ENCODE measurements at regions not wholly inside any gene's neighbourhood (a gene's known extent, or its start where the extent isn't known, plus 50 kb on each side); places are given as distances from the start of the nearest gene placed in this dataset.

DNA sequence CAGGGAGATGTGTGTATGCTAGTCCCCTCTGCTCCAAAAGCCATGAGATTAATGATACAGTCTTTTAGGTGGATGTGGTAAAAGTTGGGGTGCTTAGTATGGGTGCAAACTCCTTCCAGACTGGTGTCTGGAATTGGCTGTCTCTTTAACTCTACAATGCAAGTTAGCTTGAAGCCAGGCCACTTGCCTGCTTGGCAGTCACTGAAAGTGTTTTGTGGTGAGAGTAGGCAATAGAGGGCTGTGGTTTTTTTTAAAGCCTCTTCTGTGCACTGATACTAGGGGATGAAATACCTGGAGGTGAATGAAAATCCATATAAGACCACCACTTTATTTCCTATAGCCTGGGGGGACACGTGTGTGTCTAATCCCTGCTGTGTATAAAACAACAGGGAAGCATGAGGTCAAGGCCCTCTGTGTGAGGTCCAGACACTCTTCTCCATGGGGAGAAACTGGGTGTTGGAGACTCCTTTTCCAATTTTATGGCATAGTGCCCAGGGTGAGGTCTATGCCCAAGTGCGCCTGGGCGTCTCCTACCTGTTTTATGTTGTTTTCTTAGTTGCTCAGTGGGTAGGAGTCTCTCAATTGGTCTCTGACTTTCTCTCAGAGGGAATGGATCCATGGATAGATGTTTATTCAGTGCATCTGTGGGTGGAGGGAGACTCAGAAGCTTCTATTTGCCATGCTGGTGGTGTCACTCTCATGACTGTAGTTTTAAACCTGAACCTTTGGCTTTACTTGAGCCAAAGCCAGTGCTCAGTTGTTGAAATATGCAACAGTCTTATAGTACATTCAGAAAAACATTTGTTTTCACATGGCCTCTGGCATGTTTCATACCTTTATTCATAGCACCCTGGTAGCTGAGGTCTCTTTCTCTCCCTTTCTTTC, 327.8 kb upstream of the ATP11B start:
- no peak for TF ChIP-seq CTCF (IDR thresholded peaks at IDR 0.05; ENCODE audit: low read depth, low read length)

DNA sequence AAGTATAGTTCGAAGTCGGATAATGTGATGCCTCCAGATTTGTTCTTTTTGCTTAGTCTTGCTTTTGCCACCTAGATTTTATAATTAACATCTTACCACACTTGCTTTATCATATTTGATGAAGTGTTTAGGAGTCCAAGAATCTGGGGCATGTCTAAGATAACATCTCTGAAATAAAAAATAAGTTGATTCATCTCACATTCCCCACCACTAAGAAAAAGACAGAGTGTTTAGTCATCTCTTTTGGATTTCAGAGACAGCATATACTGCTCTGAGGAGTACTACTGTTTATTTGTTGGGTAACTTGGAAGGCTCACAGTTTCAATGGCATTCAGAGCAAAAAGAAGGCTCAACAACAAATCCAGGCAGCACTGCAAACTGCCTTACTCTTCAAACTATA, 324.2 kb upstream of the ATP11B start:
- Histone ChIP-seq H3K9me3 (ENCODE audit: control insufficient read depth, insufficient read depth, low read length) (peaks cover 13% of the 10 kb centered on the region), H3K27ac (ENCODE audit: low read depth, low read length) (no peak overlapping the region), H3K27me3 (ENCODE audit: control insufficient read depth, insufficient read depth, low read length) (no peaks in the 10 kb centered on the region), H3K4me3 (ENCODE audit: low read depth, low read length) (no peak overlapping the region)
- CTCF ChIA-PET, result no interaction called here
- POLR2A ChIA-PET, result no interaction called here
- no peak for TF ChIP-seq CTCF (IDR thresholded peaks at IDR 0.05; ENCODE audit: low read depth, low read length)
- no peak for DNase-seq (ENCODE audit: low read depth, low spot score)

More for the DNA sequence above, 327.8 kb upstream of the ATP11B start:
- CTCF ChIA-PET, result no interaction called here
- DNase-seq (ENCODE audit: low read depth, low spot score), result no peak
- Histone ChIP-seq H3K9me3 (ENCODE audit: control insufficient read depth, insufficient read depth, low read length) (peaks cover 19% of the 10 kb centered on the region), H3K27ac (ENCODE audit: low read depth, low read length) (no peak overlapping the region), H3K4me3 (ENCODE audit: low read depth, low read length) (no peak overlapping the region), H3K27me3 (ENCODE audit: control insufficient read depth, insufficient read depth, low read length) (no peaks in the 10 kb centered on the region)
- POLR2A ChIA-PET, result no interaction called here

GRCh38 chr3:182470187-182470586, 323.1 kb upstream of the ATP11B start:
- H3K27ac ChIP-seq (ENCODE audit: low read depth, low read length), result no peak overlapping the region
- ChIA-PET POLR2A (no interaction called here), CTCF (no interaction called here)
- TF ChIP-seq CTCF (IDR thresholded peaks at IDR 0.05; ENCODE audit: low read depth, low read length), result no peak
- H3K27me3 ChIP-seq (ENCODE audit: control insufficient read depth, insufficient read depth, low read length), result no peaks in the 10 kb centered on the region
- DNase-seq (ENCODE audit: low read depth, low spot score), result no peak
- no peak overlapping the region for H3K4me3 ChIP-seq (ENCODE audit: low read depth, low read length)
- H3K9me3 ChIP-seq (ENCODE audit: control insufficient read depth, insufficient read depth, low read length), result peaks cover 6% of the 10 kb centered on the region

GRCh38 chr3:182473191-182473710, 320.1 kb upstream of the ATP11B start:
- Histone ChIP-seq H3K4me3 (ENCODE audit: low read depth, low read length) (no peak overlapping the region), H3K27ac (ENCODE audit: low read depth, low read length) (no peak overlapping the region), H3K9me3 (ENCODE audit: control insufficient read depth, insufficient read depth, low read length) (peaks cover 10% of the 10 kb centered on the region), H3K27me3 (ENCODE audit: control insufficient read depth, insufficient read depth, low read length) (no peaks in the 10 kb centered on the region)
- POLR2A ChIA-PET, result no interaction called here
- CTCF ChIA-PET, result no interaction called here
- no peak for DNase-seq (ENCODE audit: low read depth, low spot score)
- TF ChIP-seq CTCF (IDR thresholded peaks at IDR 0.05; ENCODE audit: low read depth, low read length), result no peak

DNA sequence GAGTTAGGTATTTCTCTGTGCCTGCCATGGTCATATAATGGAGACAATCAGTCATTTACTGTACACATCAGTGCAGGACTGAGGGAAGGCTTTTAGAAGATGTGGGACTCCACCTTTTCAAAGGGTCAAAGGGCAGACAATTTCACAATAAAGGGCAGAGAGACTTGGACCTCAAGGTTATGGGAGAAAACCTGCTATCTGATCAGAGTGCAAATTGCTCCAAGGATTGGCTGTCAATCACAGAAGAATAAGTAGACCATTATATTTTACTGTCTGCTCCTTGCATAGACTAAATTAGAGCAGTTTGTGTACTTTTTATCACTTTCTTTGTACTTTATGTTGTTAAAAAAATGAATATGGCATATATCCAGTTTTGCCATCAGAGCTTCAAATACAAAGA, 314.9 kb upstream of the ATP11B start:
- POLR2A ChIA-PET, result no interaction called here
- CTCF ChIA-PET, result no interaction called here
- H3K27ac ChIP-seq (ENCODE audit: low read depth, low read length), result no peak overlapping the region
- TF ChIP-seq CTCF (IDR thresholded peaks at IDR 0.05; ENCODE audit: low read depth, low read length), result no peak
- H3K27me3 ChIP-seq (ENCODE audit: control insufficient read depth, insufficient read depth, low read length), result no peaks in the 10 kb centered on the region
- DNase-seq (ENCODE audit: low read depth, low spot score), result no peak
- H3K4me3 ChIP-seq (ENCODE audit: low read depth, low read length), result no peak overlapping the region
- peaks cover 3% of the 10 kb centered on the region for H3K9me3 ChIP-seq (ENCODE audit: control insufficient read depth, insufficient read depth, low read length)
